Sigmoid colon (tissue), 6 donors: ENCODE measurements at regions not wholly inside any gene's neighbourhood (a gene's known extent, or its start where the extent isn't known, plus 50 kb on each side); places are given as distances from the start of the nearest gene placed in this dataset.

Experiments
- DNase-seq: peaks from one replicate; pipeline ENCODE4 v3.0.0-alpha.2; 2019
- H3K27ac ChIP-seq, 4 donors: fragments of 200-600 bp; sonication (generic); one replicate each; pipeline ENCODE4 v1.5.1; 2016 to 2019; ENCODE audit warnings: mild to moderate bottlenecking in 1 of 4
- H3K27me3 ChIP-seq, 3 donors: fragments of 200-600 bp; sonication (generic); one replicate each; pipeline ENCODE4 v1.5.1; 2019; ENCODE audit warnings: mild to moderate bottlenecking in 1 of 3
- H3K36me3 ChIP-seq, 4 donors: fragments of 200-600 bp; sonication (generic); one replicate each; pipeline ENCODE4 v1.5.1; 2016 to 2019
- H3K4me1 ChIP-seq, 4 donors: fragments of 200-600 bp; sonication (generic); one replicate each; pipeline ENCODE4 v1.5.1; 2017 to 2019
- H3K4me3 ChIP-seq, 4 donors: fragments of 200-600 bp; sonication (generic); one replicate each; pipeline ENCODE4 v1.5.1; 2017 to 2019; ENCODE audit warnings: mild to moderate bottlenecking in 2 of 4, moderate library complexity in 1 of 4
- H3K9me3 ChIP-seq, 4 donors: fragments of 200-600 bp in 3 of 4; sonication (generic) in 3 of 4; one replicate each; pipeline versions ENCODE4 v1.5.1 to v1.6.1; 2013 to 2019
- CTCF ChIP-seq, 4 experiments: fragments of 450-650 bp in 3 of 4; fragments of 200-600 bp in 1 of 4; IDR thresholded peaks; one replicate each; pipeline ENCODE4 v1.5.1; 2016 to 2019; ENCODE audit warnings: antibody characterized with exemption in 4 of 4, mild to moderate bottlenecking in 3 of 4, moderate library complexity in 2 of 4
- EP300 ChIP-seq, 4 donors: sonication (generic); formaldehyde crosslinking; IDR thresholded peaks; one replicate each; pipeline ENCODE4 v1.6.1; 2017; ENCODE audit warnings: antibody characterized with exemption in 4 of 4
- POLR2A ChIP-seq, 2 donors: fragments of 450-650 bp; IDR thresholded peaks; one replicate each; pipeline ENCODE4 v1.6.1; 2016; ENCODE audit warnings: antibody characterized with exemption in 2 of 2, mild to moderate bottlenecking in 2 of 2, moderate library complexity in 2 of 2
- POLR2AphosphoS5 ChIP-seq, 4 donors: sonication (generic); formaldehyde crosslinking; IDR thresholded peaks; one replicate each; pipeline ENCODE4 v1.6.1; 2017; ENCODE audit warnings: antibody characterized with exemption in 4 of 4
- WGBS, 2 donors: extraction: QIAGEN DNeasy Blood & Tissue Kit; methylation state at CpG; one replicate each; pipeline ENCODE4 v1.1.7; 2013; 5-methylcytosine and 5-hydroxymethylcytosine counted together
- intact Hi-C: fragments of 100-400 bp; cut with DNase I; formaldehyde crosslinking; loops from one replicate; pipeline ENCODE4 v1.15.1; 2023
- donor health status: healthy with polysubstance abuse.
- donor health status: healthy.

- no peak for DNase-seq
- H3K27ac ChIP-seq = no peak overlapping the region
Measured at GRCh38 chr21:22579741-22580140, 1581.5 kb downstream of the NCAM2 start.

GRCh38 chr21:22582026-22582425 lies 1583.8 kb downstream of the NCAM2 start:
- no peak for DNase-seq
- WGBS, 2 donors = 68 to 70% methylated on average over 2 of the region's 2 CpGs
- no peaks in the 10 kb centered on the region for H3K27me3 ChIP-seq
- H3K27ac ChIP-seq = no peak overlapping the region
- H3K9me3 ChIP-seq = no peaks in the 10 kb centered on the region
- intact Hi-C loops = no loop called here
- TF ChIP-seq CTCF (IDR thresholded peaks at IDR 0.05) = no peak
- no peak for TF ChIP-seq POLR2AphosphoS5 (IDR thresholded peaks at IDR 0.05)
- no peaks in the 10 kb centered on the region for H3K36me3 ChIP-seq
- no peak overlapping the region for H3K4me3 ChIP-seq
- H3K4me1 ChIP-seq = peaks cover 0 to 3% (median 1%) of the 10 kb centered on the region in 4 donors

More at GRCh38 chr21:22579741-22580140, 1581.5 kb downstream of the NCAM2 start:
- intact Hi-C loops = no loop called here
- H3K4me1 ChIP-seq = no peaks in the 10 kb centered on the region
- H3K27me3 ChIP-seq = no peaks in the 10 kb centered on the region
- H3K4me3 ChIP-seq = no peak overlapping the region
- H3K36me3 ChIP-seq = no peaks in the 10 kb centered on the region
- H3K9me3 ChIP-seq = no peaks in the 10 kb centered on the region
- TF ChIP-seq EP300 (IDR thresholded peaks at IDR 0.05) (no peak), POLR2A (IDR thresholded peaks at IDR 0.05) (no peak), CTCF (IDR thresholded peaks at IDR 0.05) (no peak), POLR2AphosphoS5 (IDR thresholded peaks at IDR 0.05) (no peak)

- peaks cover 0 to 3% (median 1%) of the 10 kb centered on the region in 4 donors for H3K4me1 ChIP-seq
- no peaks in the 10 kb centered on the region for H3K9me3 ChIP-seq
- intact Hi-C loops = no loop called here
- no peak for DNase-seq
- no peak for TF ChIP-seq CTCF (IDR thresholded peaks at IDR 0.05)
- no peak overlapping the region for H3K4me3 ChIP-seq
- 91 to 94% methylated on average over 5 of the region's 5 CpGs for WGBS, 2 donors
- no peaks in the 10 kb centered on the region for H3K36me3 ChIP-seq
- H3K27me3 ChIP-seq = no peaks in the 10 kb centered on the region
- no peak overlapping the region for H3K27ac ChIP-seq
Measured at GRCh38 chr21:22584308-22584707, 1586.1 kb downstream of the NCAM2 start.

- Histone ChIP-seq H3K9me3 (no peaks in the 10 kb centered on the region), H3K4me1 (peaks cover 0 to 3% (median 1%) of the 10 kb centered on the region in 4 donors), H3K4me3 (no peak overlapping the region), H3K27ac (no peak overlapping the region), H3K36me3 (no peaks in the 10 kb centered on the region), H3K27me3 (no peaks in the 10 kb centered on the region)
- TF ChIP-seq EP300 (IDR thresholded peaks at IDR 0.05) (no peak), CTCF (IDR thresholded peaks at IDR 0.05) (no peak), POLR2AphosphoS5 (IDR thresholded peaks at IDR 0.05) (no peak), POLR2A (IDR thresholded peaks at IDR 0.05) (no peak)
- 75 to 83% methylated on average over 4 of the region's 4 CpGs for WGBS, 2 donors
- no peak for DNase-seq
- intact Hi-C loops = no loop called here
Measured at GRCh38 chr21:22585558-22585957, 1587.3 kb downstream of the NCAM2 start.

- Histone ChIP-seq H3K9me3 (peaks cover 0 to 3% (median 0%) of the 10 kb centered on the region in 4 donors), H3K27ac (no peak overlapping the region), H3K27me3 (no peaks in the 10 kb centered on the region), H3K36me3 (no peaks in the 10 kb centered on the region), H3K4me3 (no peak overlapping the region), H3K4me1 (no peaks in the 10 kb centered on the region)
- 90 to 94% methylated on average over 31 of the region's 31 CpGs for WGBS, 2 donors
- no peak for DNase-seq
- intact Hi-C loops = no loop called here
- TF ChIP-seq POLR2A (IDR thresholded peaks at IDR 0.05) (no peak), EP300 (IDR thresholded peaks at IDR 0.05) (no peak), CTCF (IDR thresholded peaks at IDR 0.05) (no peak), POLR2AphosphoS5 (IDR thresholded peaks at IDR 0.05) (no peak)
Measured at GRCh38 chr21:22597660-22598255, 1599.5 kb downstream of the NCAM2 start.
